ENCODE measurements at regions not wholly inside any gene's neighbourhood (a gene's known extent, or its start where the extent isn't known, plus 50 kb on each side); places are given as distances from the start of the nearest gene placed in this dataset.

- H3T11ph ChIP-seq (ENCODE audit: low read length), result no peak overlapping the region
- no peak overlapping the region for H4K5ac ChIP-seq (ENCODE audit: insufficient read length, low read depth, low read length)
- H3K23ac ChIP-seq (ENCODE audit: insufficient read length, low read depth, low read length), result no peak overlapping the region
- no peak overlapping the region for H2BK12ac ChIP-seq (ENCODE audit: insufficient read length, low read depth, low read length)
- no peaks in the 10 kb centered on the region for H3K79me1 ChIP-seq (ENCODE audit: insufficient read depth, low read depth, low read length, poor library complexity, severe bottlenecking)
- peak; percentile 36; the same call in 1 of the 3 replicates for TF ChIP-seq CTCF (conservative IDR thresholded peaks at IDR 0.05)
- no peaks in the 10 kb centered on the region for H3K9me3 ChIP-seq (ENCODE audit: control insufficient read depth, low read depth, low read length)
- no peak overlapping the region for H2BK120ac ChIP-seq (ENCODE audit: low read depth, low read length, poor library complexity, severe bottlenecking)
- no peak overlapping the region for H2AK5ac ChIP-seq (ENCODE audit: insufficient read length, low read length)
- Mint-ChIP-seq H3K4me3 (no peak overlapping the region), H3K9me3 (peaks cover 2 to 3% of the 10 kb centered on the region in 2 experiments; a peak in 1 of 5 replicates), H3K36me3 (ENCODE audit: insufficient read depth in 1 of 3, low read depth in 3 of 3) (no peaks in the 10 kb centered on the region), H3K27me3 (ENCODE audit: low read depth) (no peaks in the 10 kb centered on the region; the same call in 1 of the 2 replicates), H3K4me1 (peaks cover 3 to 4% of the 10 kb centered on the region in 2 experiments; a peak in 3 of 4 replicates), H3K27ac (no peak overlapping the region)
- H3K18ac ChIP-seq (ENCODE audit: insufficient read length, low read depth, low read length), result no peak overlapping the region
- no peak overlapping the region for H3K4ac ChIP-seq (ENCODE audit: low read depth, low read length)
- WGBS (ENCODE audit: extremely low coverage, insufficient read length, low lambda C conversion rate), result no CpG with 5 or more reads among the region's 4 CpGs
- H3K4me2 ChIP-seq (ENCODE audit: insufficient read depth, insufficient read length, low read length), result no peak overlapping the region
- no peaks in the 10 kb centered on the region for H3K4me1 ChIP-seq (ENCODE audit: insufficient read depth, low read length)
- H3K23me2 ChIP-seq (ENCODE audit: insufficient read length, low read depth, low read length, poor library complexity, severe bottlenecking), result no peaks in the 10 kb centered on the region
- no peaks in the 10 kb centered on the region; the same call in 1 of the 2 replicates for H3K27me3 ChIP-seq (ENCODE audit: insufficient read depth, low read length)
- no peak overlapping the region for H2BK5ac ChIP-seq (ENCODE audit: insufficient read length, low read length)
- H4K8ac ChIP-seq (replicated peaks; ENCODE audit: insufficient read length, low read depth, low read length), result no peak overlapping the region
- H3K14ac ChIP-seq (ENCODE audit: insufficient read depth, low read length), result no peak overlapping the region
- no peak overlapping the region for H2AFZ ChIP-seq (ENCODE audit: low read length)
- H3K56ac ChIP-seq (ENCODE audit: insufficient read length, low read depth, low read length), result no peak overlapping the region
- H4K91ac ChIP-seq (ENCODE audit: insufficient read length, low read depth, low read length), result no peak overlapping the region
- no peaks in the 10 kb centered on the region for H4K20me1 ChIP-seq (ENCODE audit: control insufficient read depth, insufficient read depth, insufficient read length)
- H3K79me2 ChIP-seq (ENCODE audit: insufficient read depth, low read length), result no peaks in the 10 kb centered on the region
- H3K9ac ChIP-seq (ENCODE audit: extremely low read depth, insufficient read length, low read length), result no peak overlapping the region
- H3K27ac ChIP-seq (ENCODE audit: insufficient read length, low read depth, low read length), result no peak overlapping the region
- no peak overlapping the region for H2BK20ac ChIP-seq (ENCODE audit: low read depth, low read length, poor library complexity, severe bottlenecking)
- no peak overlapping the region for H2BK15ac ChIP-seq (ENCODE audit: low read depth, low read length)
- DNase-seq, result peak; percentile 34
Observed at GRCh38 chr4:42234817-42235216, 82.4 kb upstream of the BEND4 start.

All from H9 (cell line).